Neuron (in vitro differentiated cells): ENCODE measurements at regions not wholly inside any gene's neighbourhood (a gene's known extent, or its start where the extent isn't known, plus 50 kb on each side); places are given as distances from the start of the nearest gene placed in this dataset.
"Not testable (repeated sequence)": the region's sequence is repeated elsewhere in the genome, so short reads cannot be mapped to it uniquely, and the experiment has no call there.

Source experiments
- H2AFZ ChIP-seq: one replicate; pipeline ENCODE4 v1.6.1; 2013; ENCODE audit warnings: low read depth, mild to moderate bottlenecking, inconsistent platforms, low read length, moderate library complexity
- H3K27me3 ChIP-seq: one replicate; pipeline ENCODE4 v1.6.1; 2013; ENCODE audit warnings: low read length; ENCODE audit not compliant: insufficient read depth
- H3K36me3 ChIP-seq: one replicate; pipeline ENCODE4 v1.6.1; 2013; ENCODE audit warnings: low read length; ENCODE audit not compliant: insufficient read depth
- H3K4me1 ChIP-seq: one replicate; pipeline ENCODE4 v1.6.1; 2013; ENCODE audit warnings: low read length; ENCODE audit not compliant: insufficient read depth
- H3K4me3 ChIP-seq: 2 replicates; pipeline ENCODE4 v1.5.1; 2013; ENCODE audit warnings: mild to moderate bottlenecking, low read length, moderate library complexity
- H3K9me3 ChIP-seq: one replicate; pipeline ENCODE4 v1.6.1; 2013; ENCODE audit warnings: low read length

- H3K36me3 ChIP-seq, H3K4me3 ChIP-seq, H3K27me3 ChIP-seq, H3K9me3 ChIP-seq, H2AFZ ChIP-seq, H3K4me1 ChIP-seq: not testable (repeated sequence)
Observed at GRCh38 chr21:32823296-32823695, 51.7 kb upstream of the PAXBP1 start.

- Histone ChIP-seq H3K27me3 (no peaks in the 10 kb centered on the region), H3K36me3 (no peaks in the 10 kb centered on the region)
Observed at GRCh38 chr21:32824950-32825349, 53.4 kb upstream of the PAXBP1 start.

GRCh38 chr21:32826329-32827167 lies 55.0 kb upstream of the PAXBP1 start:
- Histone ChIP-seq H3K4me1 (no peaks in the 10 kb centered on the region), H3K9me3 (no peaks in the 10 kb centered on the region), H3K4me3 (no peak overlapping the region), H2AFZ (no peak overlapping the region), H3K27me3 (no peaks in the 10 kb centered on the region), H3K36me3 (no peaks in the 10 kb centered on the region)

More at GRCh38 chr21:32824950-32825349, 53.4 kb upstream of the PAXBP1 start:
- Histone ChIP-seq H3K4me1 (no peaks in the 10 kb centered on the region), H3K4me3 (no peak overlapping the region), H2AFZ (no peak overlapping the region), H3K9me3 (no peaks in the 10 kb centered on the region)

GRCh38 chr21:32828908-32829307 lies 57.4 kb upstream of the PAXBP1 start:
- no peak overlapping the region for H3K4me3 ChIP-seq
- H3K36me3 ChIP-seq: no peaks in the 10 kb centered on the region

GRCh38 chr21:32829504-32829903 lies 57.9 kb upstream of the PAXBP1 start:
- H3K4me3 ChIP-seq: no peak overlapping the region
- no peak overlapping the region for H2AFZ ChIP-seq
- H3K9me3 ChIP-seq: no peaks in the 10 kb centered on the region
- no peaks in the 10 kb centered on the region for H3K36me3 ChIP-seq
- H3K4me1 ChIP-seq: no peaks in the 10 kb centered on the region
- no peaks in the 10 kb centered on the region for H3K27me3 ChIP-seq

More at GRCh38 chr21:32828908-32829307, 57.4 kb upstream of the PAXBP1 start:
- Histone ChIP-seq H3K4me1 (no peaks in the 10 kb centered on the region), H3K27me3 (no peaks in the 10 kb centered on the region), H3K9me3 (no peaks in the 10 kb centered on the region), H2AFZ (no peak overlapping the region)

GRCh38 chr21:32831779-32832178 lies 60.2 kb upstream of the PAXBP1 start:
- not testable (repeated sequence) for H3K9me3 ChIP-seq, H3K4me1 ChIP-seq, H3K27me3 ChIP-seq, H3K4me3 ChIP-seq, H2AFZ ChIP-seq, H3K36me3 ChIP-seq

- H3K27me3 ChIP-seq: no peaks in the 10 kb centered on the region
- H3K4me1 ChIP-seq: no peaks in the 10 kb centered on the region
- H3K9me3 ChIP-seq: no peaks in the 10 kb centered on the region
- no peak overlapping the region for H3K4me3 ChIP-seq
- H2AFZ ChIP-seq: no peak overlapping the region
- no peaks in the 10 kb centered on the region for H3K36me3 ChIP-seq
Observed at GRCh38 chr21:32834211-32834915, 62.8 kb upstream of the PAXBP1 start.

- no peak overlapping the region for H2AFZ ChIP-seq
- no peak overlapping the region for H3K4me3 ChIP-seq
- no peaks in the 10 kb centered on the region for H3K4me1 ChIP-seq
- H3K36me3 ChIP-seq: no peaks in the 10 kb centered on the region
- no peaks in the 10 kb centered on the region for H3K27me3 ChIP-seq
- H3K9me3 ChIP-seq: no peaks in the 10 kb centered on the region
Observed at GRCh38 chr21:32834916-32835235, 63.3 kb upstream of the PAXBP1 start.

GRCh38 chr21:32842146-32842545 lies 70.6 kb upstream of the PAXBP1 start:
- Histone ChIP-seq H3K27me3 (peaks cover 9% of the 10 kb centered on the region), H2AFZ (no peak overlapping the region), H3K9me3 (peaks cover 2% of the 10 kb centered on the region), H3K4me3 (no peak overlapping the region), H3K36me3 (no peaks in the 10 kb centered on the region), H3K4me1 (no peaks in the 10 kb centered on the region)

GRCh38 chr21:32843561-32843960 lies 72.0 kb upstream of the PAXBP1 start:
- Histone ChIP-seq H3K4me1 (no peaks in the 10 kb centered on the region), H3K27me3 (peaks cover 9% of the 10 kb centered on the region), H3K4me3 (no peak overlapping the region), H3K36me3 (no peaks in the 10 kb centered on the region), H3K9me3 (peaks cover 2% of the 10 kb centered on the region), H2AFZ (no peak overlapping the region)

- Histone ChIP-seq H3K36me3 (no peaks in the 10 kb centered on the region), H3K9me3 (peaks cover 2% of the 10 kb centered on the region), H3K27me3 (peaks cover 9% of the 10 kb centered on the region), H3K4me1 (no peaks in the 10 kb centered on the region), H2AFZ (no peak overlapping the region), H3K4me3 (no peak overlapping the region)
Observed at GRCh38 chr21:32844076-32844475, 72.5 kb upstream of the PAXBP1 start.

GRCh38 chr21:32844653-32845436 lies 73.3 kb upstream of the PAXBP1 start:
- Histone ChIP-seq H3K4me3 (no peak overlapping the region), H3K9me3 (peaks cover 2% of the 10 kb centered on the region), H2AFZ (no peak overlapping the region), H3K27me3 (peaks cover 14% of the 10 kb centered on the region), H3K4me1 (no peaks in the 10 kb centered on the region), H3K36me3 (no peaks in the 10 kb centered on the region)

GRCh38 chr21:32858628-32859027 lies 87.1 kb upstream of the PAXBP1 start:
- no peaks in the 10 kb centered on the region for H3K4me1 ChIP-seq
- no peak overlapping the region for H3K4me3 ChIP-seq
- peaks cover 6% of the 10 kb centered on the region for H3K9me3 ChIP-seq
- no peak overlapping the region for H2AFZ ChIP-seq
- no peaks in the 10 kb centered on the region for H3K27me3 ChIP-seq
- no peaks in the 10 kb centered on the region for H3K36me3 ChIP-seq
